PC-9 (cell line): ENCODE measurements at regions not wholly inside any gene's neighbourhood (a gene's known extent, or its start where the extent isn't known, plus 50 kb on each side); places are given as distances from the start of the nearest gene placed in this dataset.

ENCODE experiments used
- BruUV-seq: library from RNA; stranded (reverse); fragments of 400-500 nt; replicated peaks from 2 replicates; lab custom pipeline; 2021; lab: Mats Ljungman, UMichigan
- CTCF ChIA-PET: fragments of 300-600 bp; sonication (Branson Sonifier 250); formaldehyde crosslinking; loops from one replicate; lab custom pipeline; 2022; ENCODE audit warnings: antibody characterized with exemption; lab: Charles Lee
- POLR2A ChIA-PET: fragments of 300-600 bp; sonication (Branson Sonifier 250); formaldehyde crosslinking; loops from one replicate; lab custom pipeline; 2022; ENCODE audit warnings: antibody characterized with exemption; ENCODE audit not compliant: unreplicated experiment; lab: Charles Lee
- DNase-seq, 2 experiments: peaks; one replicate each; pipeline versions ENCODE4 v3.0.0 to v3.0.0-alpha.2; 2015 to 2022; ENCODE audit warnings: mixed read lengths in 1 of 2
- H2AFZ ChIP-seq: fragments of 200-600 bp; sonication (generic); 2 replicates; pipeline ENCODE4 v1.8.1; 2017; ENCODE audit warnings: antibody characterized with exemption
- H3F3A ChIP-seq: fragments of 200-600 bp; sonication (generic); 2 replicates; pipeline ENCODE4 v1.8.1; 2017; ENCODE audit warnings: antibody characterized with exemption, mild to moderate bottlenecking, low read depth; ENCODE audit not compliant: insufficient read depth
- H3K27ac ChIP-seq: fragments of 200-600 bp; sonication (generic); 2 replicates; pipeline ENCODE4 v1.6.1; 2016; ENCODE audit warnings: mixed run types
- H3K27me3 ChIP-seq: fragments of 200-600 bp; sonication (generic); 2 replicates; pipeline ENCODE4 v1.6.1; 2016; ENCODE audit warnings: low read depth, mixed run types; ENCODE audit not compliant: insufficient read depth
- H3K36me3 ChIP-seq: fragments of 200-600 bp; sonication (generic); 2 replicates; pipeline ENCODE4 v1.6.1; 2016; ENCODE audit warnings: low read depth, mixed run types
- H3K4me1 ChIP-seq: fragments of 200-600 bp; sonication (generic); replicated peaks from 2 replicates; pipeline ENCODE4 v1.6.1; 2016; ENCODE audit warnings: mixed run types; ENCODE audit not compliant: insufficient read depth
- H3K4me2 ChIP-seq: fragments of 200-600 bp; sonication (generic); 2 replicates; pipeline ENCODE4 v1.6.1; 2017; ENCODE audit warnings: mixed run types
- H3K4me3 ChIP-seq: fragments of 200-600 bp; sonication (generic); 2 replicates; pipeline ENCODE4 v1.6.1; 2016; ENCODE audit warnings: mixed run types
- H3K79me2 ChIP-seq: fragments of 200-600 bp; sonication (generic); 2 replicates; pipeline ENCODE4 v1.6.1; 2017; ENCODE audit warnings: low read depth, mixed run types
- H3K9me2 ChIP-seq: fragments of 200-600 bp; sonication (generic); 2 replicates; pipeline ENCODE4 v1.8.1; 2017; ENCODE audit warnings: mild to moderate bottlenecking; ENCODE audit not compliant: insufficient read depth
- H3K9me3 ChIP-seq: fragments of 200-600 bp; sonication (generic); 2 replicates; pipeline ENCODE4 v1.8.1; 2016; ENCODE audit warnings: low read depth; ENCODE audit not compliant: insufficient read depth
- H4K20me1 ChIP-seq: fragments of 200-600 bp; sonication (generic); 2 replicates; pipeline ENCODE4 v1.8.1; 2017; ENCODE audit not compliant: insufficient read depth
- CTCF ChIP-seq: fragments of 200-600 bp; sonication (generic); conservative IDR thresholded peaks from 2 replicates; pipeline ENCODE4 v1.6.1; 2017; ENCODE audit warnings: mixed run types, antibody characterized with exemption, mild to moderate bottlenecking, moderate library complexity
- EZH2 ChIP-seq: fragments of 200-600 bp; sonication (generic); IDR thresholded peaks from 2 replicates; pipeline ENCODE4 v1.8.0; 2017; ENCODE audit warnings: antibody characterized with exemption, low read depth
- intact Hi-C: fragments of 100-400 bp; cut with micrococcal nuclease; formaldehyde crosslinking; loops from one replicate; pipeline ENCODE4 v1.10.0; 2022; ENCODE audit not compliant: unreplicated experiment

DNA sequence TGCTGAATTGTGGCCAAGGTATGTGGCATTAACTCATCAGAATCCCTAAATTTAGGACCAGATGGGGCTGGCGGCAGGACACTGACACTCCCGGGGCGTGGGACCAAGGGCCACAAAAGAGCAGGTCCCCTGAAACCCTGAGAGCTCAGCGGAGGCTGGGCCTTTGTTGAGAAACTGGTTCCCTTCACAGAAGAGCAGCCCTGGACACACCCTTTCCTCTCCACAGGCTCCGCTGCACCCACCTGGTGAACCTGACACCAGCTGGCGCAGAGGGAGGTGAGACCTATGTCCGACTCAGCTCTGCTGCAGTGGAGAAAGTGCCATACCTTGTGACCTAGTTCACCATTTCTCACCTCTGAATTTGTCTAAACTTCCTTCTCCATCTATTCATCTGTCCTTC lies 119.5 kb downstream of the RTP5 start:
- no TSS peak for BruUV-seq
- Histone ChIP-seq H4K20me1 (no peaks in the 10 kb centered on the region; the same call in 1 of the 2 replicates), H3K79me2 (no peaks in the 10 kb centered on the region), H3K9me2 (peaks cover 4% of the 10 kb centered on the region; the same call in 1 of the 2 replicates), H3K4me2 (no peak overlapping the region), H2AFZ (no peak overlapping the region), H3K4me3 (no peak overlapping the region), H3K4me1 (no peaks in the 10 kb centered on the region), H3K27me3 (peaks cover 72% of the 10 kb centered on the region), H3K27ac (no peak overlapping the region), H3K9me3 (no peaks in the 10 kb centered on the region), H3F3A (no peaks in the 10 kb centered on the region), H3K36me3 (no peaks in the 10 kb centered on the region)
- ChIA-PET CTCF (no interaction called here), POLR2A (no interaction called here)
- intact Hi-C loops = no loop called here
- no peak for TF ChIP-seq EZH2
- no peak for TF ChIP-seq CTCF
- DNase-seq = no peak

DNA sequence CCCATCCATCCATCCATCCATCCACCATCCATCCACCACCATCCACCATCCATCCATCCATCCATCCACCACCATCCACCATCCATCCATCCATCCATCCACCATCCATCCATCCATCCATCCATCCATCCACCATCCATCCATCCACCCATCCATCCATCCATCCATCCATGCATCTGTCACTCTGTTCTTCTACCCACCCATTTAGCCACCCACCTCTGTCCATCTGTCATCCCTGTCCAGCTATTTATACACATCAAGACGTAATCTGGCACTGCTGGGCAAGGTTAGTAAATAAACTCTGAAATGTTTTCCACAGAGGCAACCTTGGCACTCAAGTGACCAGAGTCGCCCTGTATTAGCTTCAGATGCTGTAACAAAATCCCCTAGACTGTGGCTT lies 120.9 kb downstream of the RTP5 start:
- Histone ChIP-seq H3K27me3 (peaks cover 74% of the 10 kb centered on the region), H3K4me3 (no peak overlapping the region), H3K9me3 (no peaks in the 10 kb centered on the region), H3K4me1 (no peaks in the 10 kb centered on the region), H4K20me1 (no peaks in the 10 kb centered on the region; the same call in 1 of the 2 replicates), H3K79me2 (no peaks in the 10 kb centered on the region), H3K36me3 (no peaks in the 10 kb centered on the region), H2AFZ (no peak overlapping the region), H3F3A (no peaks in the 10 kb centered on the region), H3K9me2 (peaks cover 4% of the 10 kb centered on the region; the same call in 1 of the 2 replicates), H3K27ac (no peak overlapping the region), H3K4me2 (no peak overlapping the region)
- TF ChIP-seq EZH2 (no peak), CTCF (no peak)
- ChIA-PET CTCF (no interaction called here), POLR2A (no interaction called here)
- BruUV-seq = no TSS peak
- intact Hi-C loops = no loop called here
- no peak for DNase-seq

DNA sequence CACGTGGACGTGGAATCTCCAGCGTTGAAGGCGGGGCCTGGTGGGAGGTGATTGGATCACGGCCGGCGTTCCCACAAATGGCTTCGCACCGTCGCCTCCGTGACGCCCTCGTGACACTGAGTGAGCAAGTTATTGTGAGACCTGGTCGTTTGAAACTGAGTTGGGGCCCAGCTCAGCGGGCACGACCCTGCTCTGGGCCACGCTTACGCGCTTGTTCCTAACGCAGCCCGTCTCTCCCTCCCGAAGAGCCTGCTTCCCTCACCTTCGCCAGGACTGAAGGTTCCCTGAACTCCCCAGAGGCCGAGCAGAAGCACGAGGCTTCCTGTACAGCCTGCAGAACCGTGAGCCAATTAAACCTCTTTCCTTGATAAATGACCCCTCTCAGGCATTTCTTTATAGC lies 121.8 kb downstream of the RTP5 start:
- Histone ChIP-seq H3K27me3 (peaks cover 74% of the 10 kb centered on the region), H3K4me2 (no peak overlapping the region), H3K27ac (no peak overlapping the region), H3K79me2 (no peaks in the 10 kb centered on the region), H2AFZ (no peak overlapping the region), H3F3A (no peaks in the 10 kb centered on the region), H3K9me2 (peaks cover 4% of the 10 kb centered on the region; the same call in 1 of the 2 replicates), H3K4me1 (no peaks in the 10 kb centered on the region), H4K20me1 (no peaks in the 10 kb centered on the region; the same call in 1 of the 2 replicates), H3K36me3 (no peaks in the 10 kb centered on the region), H3K9me3 (no peaks in the 10 kb centered on the region), H3K4me3 (no peak overlapping the region)
- intact Hi-C loops = no loop called here
- ChIA-PET CTCF (no interaction called here), POLR2A (no interaction called here)
- no peak for DNase-seq
- no TSS peak for BruUV-seq
- TF ChIP-seq CTCF (no peak), EZH2 (no peak)
